HepG2 (cell line): ENCODE measurements at regions not wholly inside any gene's neighbourhood (a gene's known extent, or its start where the extent isn't known, plus 50 kb on each side); places are given as distances from the start of the nearest gene placed in this dataset.

ENCODE experiments used
- BHLHE40 ChIP-seq: IDR thresholded peaks from 2 replicates; pipeline ENCODE4 v1.6.1; 2011; ENCODE audit warnings: low read length, improper control_type of control experiment
- KAT7 ChIP-seq: IDR thresholded peaks from 2 replicates; pipeline ENCODE4 v1.6.1; 2018; ENCODE audit warnings: borderline replicate concordance, missing compliant biosample characterization
- ZBTB7B ChIP-seq: sonication (generic); formaldehyde crosslinking; IDR thresholded peaks from 2 replicates; pipeline ENCODE4 v1.4.0; 2020; ENCODE audit warnings: missing genetic modification reagents
- ZFP36 ChIP-seq: fragments of 150-350 bp; IDR thresholded peaks from 2 replicates; pipeline ENCODE4 v1.6.1; 2018; ENCODE audit warnings: borderline replicate concordance, low read length, low read depth; ENCODE audit not compliant: partially characterized antibody
- TF ChIP-seq, protein P1 (sequence below): sonication (generic); formaldehyde crosslinking; IDR thresholded peaks from 2 replicates; pipeline ENCODE4 v1.5.0; 2020; ENCODE audit warnings: mild to moderate bottlenecking, missing genetic modification reagents, moderate library complexity

DNA sequence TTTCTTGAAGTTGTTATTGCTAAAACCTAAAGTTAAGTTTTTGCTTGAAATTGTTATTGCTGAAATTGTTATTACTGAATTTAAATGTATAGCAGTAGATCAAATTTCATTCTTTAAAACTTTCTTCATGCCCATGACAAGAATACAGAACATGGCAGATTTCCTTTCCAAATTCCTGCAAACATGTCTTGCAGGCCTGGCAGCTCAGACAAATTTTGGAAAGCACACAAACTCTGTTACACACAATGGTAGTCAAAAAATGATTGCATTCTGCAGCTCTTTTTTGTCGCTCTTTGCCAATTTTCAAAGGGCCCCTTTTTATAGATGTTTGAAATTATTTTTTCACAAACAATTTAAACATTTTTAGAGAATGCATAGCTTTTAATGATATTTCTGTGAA lies 1292.3 kb upstream of the B3GALT2 start:
- TF ChIP-seq KAT7 (no peak), ZBTB7B (CRISPR knock-in tag) (no peak), ZFP36 (no peak), BHLHE40 (no peak)
- TF ChIP-seq, protein P1, sequence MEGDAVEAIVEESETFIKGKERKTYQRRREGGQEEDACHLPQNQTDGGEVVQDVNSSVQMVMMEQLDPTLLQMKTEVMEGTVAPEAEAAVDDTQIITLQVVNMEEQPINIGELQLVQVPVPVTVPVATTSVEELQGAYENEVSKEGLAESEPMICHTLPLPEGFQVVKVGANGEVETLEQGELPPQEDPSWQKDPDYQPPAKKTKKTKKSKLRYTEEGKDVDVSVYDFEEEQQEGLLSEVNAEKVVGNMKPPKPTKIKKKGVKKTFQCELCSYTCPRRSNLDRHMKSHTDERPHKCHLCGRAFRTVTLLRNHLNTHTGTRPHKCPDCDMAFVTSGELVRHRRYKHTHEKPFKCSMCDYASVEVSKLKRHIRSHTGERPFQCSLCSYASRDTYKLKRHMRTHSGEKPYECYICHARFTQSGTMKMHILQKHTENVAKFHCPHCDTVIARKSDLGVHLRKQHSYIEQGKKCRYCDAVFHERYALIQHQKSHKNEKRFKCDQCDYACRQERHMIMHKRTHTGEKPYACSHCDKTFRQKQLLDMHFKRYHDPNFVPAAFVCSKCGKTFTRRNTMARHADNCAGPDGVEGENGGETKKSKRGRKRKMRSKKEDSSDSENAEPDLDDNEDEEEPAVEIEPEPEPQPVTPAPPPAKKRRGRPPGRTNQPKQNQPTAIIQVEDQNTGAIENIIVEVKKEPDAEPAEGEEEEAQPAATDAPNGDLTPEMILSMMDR (CRISPR knock-in tag) = no peak
